GM18909 (cell line): ENCODE measurements at regions not wholly inside any gene's neighbourhood (a gene's known extent, or its start where the extent isn't known, plus 50 kb on each side); places are given as distances from the start of the nearest gene placed in this dataset.
"Not testable (repeated sequence)": the region's sequence is repeated elsewhere in the genome, so short reads cannot be mapped to it uniquely, and the experiment has no call there.

ENCODE experiments used
- ATAC-seq: cut with Tn5 transposase; IDR thresholded peaks from one replicate; pipeline ENCODE4 v1.9.1; 2021; ENCODE audit warnings: mild to moderate bottlenecking; ENCODE audit not compliant: unreplicated experiment, poor library complexity

DNA sequence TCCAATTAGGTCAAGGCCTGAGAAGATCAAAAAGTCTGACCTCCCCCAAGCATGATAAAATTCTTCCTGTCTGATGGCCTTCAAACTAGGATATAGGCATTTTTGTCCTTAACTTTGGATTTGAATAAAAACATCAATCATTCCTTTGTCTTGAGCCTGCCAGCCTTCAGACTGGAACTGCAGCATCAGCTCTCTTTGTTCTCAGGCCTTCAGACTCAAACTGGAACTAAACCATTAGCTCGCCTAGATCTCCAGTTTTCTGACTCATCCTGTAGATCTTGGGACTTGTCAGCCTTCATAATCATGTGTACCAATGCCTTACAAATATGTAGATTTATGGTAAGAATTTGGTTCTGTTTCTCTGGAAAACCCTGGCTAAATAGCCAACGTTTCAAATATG, 721.7 kb downstream of the GALC start:
- ATAC-seq = no peak

DNA sequence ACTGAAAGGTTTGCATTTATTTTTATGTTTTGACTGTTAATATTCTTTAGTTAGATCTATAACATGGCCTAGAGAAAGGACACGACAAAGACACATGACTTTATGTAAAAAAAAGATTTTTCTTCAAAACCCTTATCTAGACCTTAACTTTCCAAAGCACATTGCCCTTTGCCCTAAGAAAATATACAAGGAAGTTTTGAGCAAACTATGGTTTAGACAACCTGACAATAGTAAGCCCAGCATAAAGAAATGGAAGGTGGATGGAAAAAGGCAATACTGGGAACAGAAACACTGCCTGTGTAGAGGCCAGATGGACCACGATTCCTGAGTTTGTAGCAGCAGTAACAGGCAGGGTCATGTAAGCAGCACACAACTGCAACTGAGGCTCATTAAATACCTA, 724.0 kb downstream of the GALC start:
- no peak for ATAC-seq

- ATAC-seq = no peak
Observed at GRCh38 chr14:87264796-87265195, 728.2 kb downstream of the GALC start.

GRCh38 chr14:87264272-87264785, 728.7 kb downstream of the GALC start:
- ATAC-seq = no peak

GRCh38 chr14:87261621-87262020, 731.4 kb downstream of the GALC start:
- ATAC-seq = no peak

DNA sequence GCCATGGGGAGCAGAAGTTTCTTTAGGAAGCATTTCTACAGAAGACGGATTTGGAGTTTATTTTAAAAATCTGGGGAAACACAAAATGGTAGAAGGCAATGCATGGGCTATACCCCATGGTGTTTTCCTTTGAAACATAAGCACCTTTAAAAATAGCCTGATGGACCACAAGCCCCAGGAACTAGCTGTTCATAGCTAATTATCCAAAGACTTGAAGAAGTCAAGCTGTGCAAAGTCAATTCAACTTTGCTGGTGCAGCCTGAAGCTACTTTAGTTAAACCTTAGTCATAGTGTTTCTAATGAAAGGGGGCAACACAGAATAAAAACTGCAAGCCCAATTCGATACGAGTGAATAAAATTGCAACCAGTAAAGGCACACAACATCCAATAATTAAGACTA, 732.5 kb downstream of the GALC start:
- ATAC-seq = no peak

GRCh38 chr14:87257421-87257820, 735.6 kb downstream of the GALC start:
- no peak for ATAC-seq

DNA sequence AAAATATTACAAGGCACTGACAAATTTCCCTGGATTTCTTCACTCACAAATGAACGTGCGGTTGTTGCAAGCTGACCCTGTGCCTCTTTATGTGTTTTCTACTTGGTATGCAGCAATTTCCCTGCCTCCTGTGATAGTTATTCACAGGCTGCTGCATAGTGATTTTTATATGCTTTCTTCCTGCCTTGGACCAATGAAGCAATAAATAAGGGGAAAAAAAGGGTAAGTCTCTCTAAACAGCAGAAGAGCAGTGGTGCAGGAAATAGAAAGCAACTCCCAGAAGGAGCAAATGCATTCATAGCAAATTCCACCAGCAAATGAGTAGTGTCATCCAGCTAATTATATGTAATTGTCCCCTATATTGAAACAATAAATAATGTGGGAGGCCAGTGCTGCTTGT, 737.9 kb downstream of the GALC start:
- ATAC-seq = no peak

- ATAC-seq = no peak
Observed at GRCh38 chr14:87254331-87254874, 738.6 kb downstream of the GALC start.

GRCh38 chr14:87253791-87254190, 739.2 kb downstream of the GALC start:
- not testable (repeated sequence) for ATAC-seq

GRCh38 chr14:87252103-87252502, 740.9 kb downstream of the GALC start:
- no peak for ATAC-seq

- no peak for ATAC-seq
Observed at GRCh38 chr14:87251011-87251410, 742.0 kb downstream of the GALC start.

GRCh38 chr14:87241018-87241768, 751.8 kb downstream of the GALC start:
- no peak for ATAC-seq

DNA sequence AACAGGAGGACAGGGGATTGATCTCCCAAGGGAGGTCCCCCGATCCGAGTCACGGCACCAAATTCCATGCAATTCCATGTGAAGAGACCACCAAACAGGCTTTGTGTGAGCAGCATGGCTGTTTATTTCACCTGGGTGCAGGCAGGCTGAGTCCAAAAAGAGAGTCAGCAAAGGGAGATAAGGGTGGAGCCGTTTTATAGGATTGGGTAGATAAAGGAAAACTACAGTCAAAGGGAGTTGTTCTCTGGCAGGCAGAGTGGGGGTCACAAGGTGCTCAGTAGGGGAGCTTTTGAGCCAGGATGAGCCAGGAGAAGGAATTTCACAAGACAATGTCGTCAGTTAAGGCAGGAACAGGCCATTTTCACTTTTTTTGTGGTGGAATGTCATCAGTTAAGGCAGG, 752.7 kb downstream of the GALC start:
- ATAC-seq = not testable (repeated sequence)

DNA sequence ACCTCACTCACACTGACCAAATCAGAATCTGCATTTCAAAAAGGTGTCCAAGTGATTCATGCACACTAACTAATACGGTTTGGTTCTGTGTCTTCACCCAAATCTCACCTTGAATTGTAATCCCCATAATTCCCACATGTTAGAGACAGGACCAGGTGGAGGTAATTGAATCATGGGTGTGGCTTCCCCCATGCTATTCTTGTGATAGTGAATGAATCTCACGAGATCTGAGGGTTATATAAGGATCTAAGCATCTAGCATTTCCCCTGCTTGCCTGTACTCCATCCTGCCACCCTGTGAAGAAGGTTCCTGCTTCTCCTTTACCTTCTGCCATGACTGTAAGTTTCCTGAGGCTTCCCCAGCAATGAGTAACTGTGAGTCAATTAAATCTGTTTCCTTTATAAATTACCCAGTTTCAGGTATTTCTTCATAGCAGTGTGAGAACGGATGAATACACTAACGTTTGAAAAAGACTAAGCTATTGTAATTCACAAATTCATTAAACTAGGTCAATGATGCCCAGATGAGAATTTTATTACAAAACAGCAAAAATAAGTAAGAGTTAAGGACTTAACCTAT, 759.1 kb downstream of the GALC start:
- no peak for ATAC-seq

DNA sequence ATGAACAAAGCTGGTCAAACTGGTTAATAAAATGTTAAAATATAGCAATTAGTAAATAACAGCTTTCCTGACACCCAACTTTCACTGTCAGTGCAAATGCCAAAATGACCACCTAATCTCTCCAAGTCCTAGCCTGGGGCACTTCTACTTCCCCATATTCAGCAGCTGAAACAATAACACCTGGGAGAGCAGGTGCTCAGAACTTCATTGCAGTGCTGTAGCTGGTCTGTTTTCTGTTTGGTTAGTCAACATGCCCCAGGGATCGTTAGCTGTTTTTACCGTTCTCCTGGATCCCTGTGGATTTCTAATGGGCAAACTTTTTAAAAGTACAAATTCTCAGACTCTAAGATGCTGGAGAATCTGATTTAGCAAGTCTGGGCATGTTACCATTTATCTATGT, 759.7 kb downstream of the GALC start:
- ATAC-seq = no peak

GRCh38 chr14:87231336-87232026, 761.5 kb downstream of the GALC start:
- ATAC-seq = no peak

GRCh38 chr14:87230726-87231125, 762.3 kb downstream of the GALC start:
- no peak for ATAC-seq

GRCh38 chr14:87229131-87229530, 763.9 kb downstream of the GALC start:
- no peak for ATAC-seq

- ATAC-seq = no peak
Observed at GRCh38 chr14:87217023-87217422, 776.0 kb downstream of the GALC start.

- ATAC-seq = no peak
Observed at GRCh38 chr14:87214558-87214957, 778.4 kb downstream of the GALC start.
